ENCODE measurements at regions not wholly inside any gene's neighbourhood (a gene's known extent, or its start where the extent isn't known, plus 50 kb on each side); places are given as distances from the start of the nearest gene placed in this dataset.

GRCh38 chr6:51141080-51141479, 322.4 kb downstream of the TFAP2B start:
- no peak for FAIRE-seq
- no peak overlapping the region for H3K27ac ChIP-seq (ENCODE audit: control insufficient read depth, insufficient read depth)
- intact Hi-C loops (cut with micrococcal nuclease; ENCODE audit: unreplicated experiment), result no loop called here
- no peak for TF ChIP-seq TCF3 (IDR thresholded peaks at IDR 0.05; ENCODE audit: borderline replicate concordance, insufficient read depth, low read depth, low read length)
- no peak for TF ChIP-seq NR2C2 (IDR thresholded peaks at IDR 0.05; ENCODE audit: borderline replicate concordance, control insufficient read depth, insufficient read length, low read depth)
- H2AFZ ChIP-seq (ENCODE audit: control insufficient read depth, low read depth, low read length), result no peak overlapping the region
- in situ Hi-C loops (cut with MboI), result no loop called here
- ChIA-PET RAD21 (ENCODE audit: unreplicated experiment) (no interaction called here), POLR2A (no interaction called here), CTCF (no interaction called here), SMC1A (ENCODE audit: uncharacterized antibody, unreplicated experiment) (no interaction called here)
- 32% methylated on average over 2 of the region's 2 CpGs for WGBS (ENCODE audit: insufficient coverage, insufficient replicate concordance, low lambda C conversion rate, missing lambda C conversion rate)
- H3K9me3 ChIP-seq (replicated peaks; ENCODE audit: control insufficient read depth, insufficient read depth, low read length), result no peaks in the 10 kb centered on the region
- DNase-seq (ENCODE audit: low read depth, low spot score), result no peak
- H3K27me3 ChIP-seq (replicated peaks in 1 of 2; ENCODE audit: control insufficient read depth in 2 of 2, insufficient read depth in 2 of 2, low read length in 1 of 2), result no peaks in the 10 kb centered on the region
- H3K9ac ChIP-seq (ENCODE audit: control insufficient read depth, insufficient read depth, low read length), result no peak overlapping the region
- no peaks in the 10 kb centered on the region for H3K4me1 ChIP-seq (ENCODE audit: control insufficient read depth, insufficient read depth, low read length)
- H3K79me2 ChIP-seq (ENCODE audit: control insufficient read depth, insufficient read depth, low read length), result no peaks in the 10 kb centered on the region
- H3K4me3 ChIP-seq, result no peak overlapping the region
- no peak overlapping the region for H3K4me2 ChIP-seq (ENCODE audit: control insufficient read depth, insufficient read depth)
- no peak for ATAC-seq
- BruUV-seq (replicated peaks), result no TSS peak
- no peaks in the 10 kb centered on the region for H3K36me3 ChIP-seq (ENCODE audit: control insufficient read depth in 2 of 2, insufficient read depth in 2 of 2, low read length in 1 of 2)
- no peaks in the 10 kb centered on the region for H4K20me1 ChIP-seq (ENCODE audit: control insufficient read depth, insufficient read depth)

- Histone ChIP-seq H3K4me3 (no peak overlapping the region), H3K27ac (ENCODE audit: control insufficient read depth, insufficient read depth) (no peak overlapping the region), H2AFZ (ENCODE audit: control insufficient read depth, low read depth, low read length) (no peak overlapping the region), H3K27me3 (replicated peaks in 1 of 2; ENCODE audit: control insufficient read depth in 2 of 2, insufficient read depth in 2 of 2, low read length in 1 of 2) (no peaks in the 10 kb centered on the region), H3K9me3 (replicated peaks; ENCODE audit: control insufficient read depth, insufficient read depth, low read length) (no peaks in the 10 kb centered on the region), H3K79me2 (ENCODE audit: control insufficient read depth, insufficient read depth, low read length) (no peaks in the 10 kb centered on the region), H3K4me1 (ENCODE audit: control insufficient read depth, insufficient read depth, low read length) (no peaks in the 10 kb centered on the region), H4K20me1 (ENCODE audit: control insufficient read depth, insufficient read depth) (no peaks in the 10 kb centered on the region), H3K9ac (ENCODE audit: control insufficient read depth, insufficient read depth, low read length) (no peak overlapping the region), H3K36me3 (ENCODE audit: control insufficient read depth in 2 of 2, insufficient read depth in 2 of 2, low read length in 1 of 2) (no peaks in the 10 kb centered on the region), H3K4me2 (ENCODE audit: control insufficient read depth, insufficient read depth) (no peak overlapping the region)
- DNase-seq (ENCODE audit: low read depth, low spot score) (no peak), FAIRE-seq (no peak), ATAC-seq (no peak)
- CTCF ChIA-PET, result no interaction called here
- in situ Hi-C loops (cut with MboI), result no loop called here
- intact Hi-C loops (cut with micrococcal nuclease; ENCODE audit: unreplicated experiment), result no loop called here
- POLR2A ChIA-PET, result interaction anchor here (0.7 kb wide), 1 partner anchor 428 kb away, joined by 3 read pairs; no protein-coding TSS in a partner anchor
- RAD21 ChIA-PET (ENCODE audit: unreplicated experiment), result no interaction called here
- 8% methylated on average over 3 of the region's 3 CpGs for WGBS (ENCODE audit: insufficient coverage, insufficient replicate concordance, low lambda C conversion rate, missing lambda C conversion rate)
- SMC1A ChIA-PET (ENCODE audit: uncharacterized antibody, unreplicated experiment), result no interaction called here
- BruUV-seq (replicated peaks), result no TSS peak
- TF ChIP-seq HSF1 (IDR thresholded peaks at IDR 0.05; ENCODE audit: low read depth, low read length) (no peak), ZBTB40 (IDR thresholded peaks at IDR 0.05; ENCODE audit: borderline replicate concordance) (no peak), ZNF592 (IDR thresholded peaks at IDR 0.05) (no peak), ZSCAN29 (IDR thresholded peaks at IDR 0.05) (no peak), SUZ12 (IDR thresholded peaks at IDR 0.05; ENCODE audit: unreplicated experiment) (no peak)
These were observed 329.1 kb downstream of the TFAP2B start for GRCh38 chr6:51147756-51148155.

All from GM12878 (cell line).